Gastrocnemius medialis (tissue), 4 donors: ENCODE measurements at regions not wholly inside any gene's neighbourhood (a gene's known extent, or its start where the extent isn't known, plus 50 kb on each side); places are given as distances from the start of the nearest gene placed in this dataset.

Experiments
- POLR2A ChIP-seq, 2 donors: fragments of 450-650 bp; IDR thresholded peaks; one replicate each; pipeline ENCODE4 v1.6.1; 2017; ENCODE audit warnings: antibody characterized with exemption in 2 of 2, mild to moderate bottlenecking in 2 of 2, moderate library complexity in 2 of 2
- TF ChIP-seq, protein P1 (sequence below), 5 experiments: fragments of 450-650 bp in 3 of 5; fragments of 200-600 bp in 2 of 5; sonication (generic) in 2 of 5; IDR thresholded peaks in 4 of 5; conservative IDR thresholded peaks in 1 of 5; 1 replicate in 4 of 5; 2 replicates in 1 of 5; pipeline ENCODE4 v1.5.1; 2016 to 2019; ENCODE audit warnings: antibody characterized with exemption in 5 of 5, mild to moderate bottlenecking in 3 of 5, moderate library complexity in 3 of 5

GRCh38 chr20:22836211-22836610 is 198.9 kb upstream of the SSTR4 start:
- TF ChIP-seq, protein P1, sequence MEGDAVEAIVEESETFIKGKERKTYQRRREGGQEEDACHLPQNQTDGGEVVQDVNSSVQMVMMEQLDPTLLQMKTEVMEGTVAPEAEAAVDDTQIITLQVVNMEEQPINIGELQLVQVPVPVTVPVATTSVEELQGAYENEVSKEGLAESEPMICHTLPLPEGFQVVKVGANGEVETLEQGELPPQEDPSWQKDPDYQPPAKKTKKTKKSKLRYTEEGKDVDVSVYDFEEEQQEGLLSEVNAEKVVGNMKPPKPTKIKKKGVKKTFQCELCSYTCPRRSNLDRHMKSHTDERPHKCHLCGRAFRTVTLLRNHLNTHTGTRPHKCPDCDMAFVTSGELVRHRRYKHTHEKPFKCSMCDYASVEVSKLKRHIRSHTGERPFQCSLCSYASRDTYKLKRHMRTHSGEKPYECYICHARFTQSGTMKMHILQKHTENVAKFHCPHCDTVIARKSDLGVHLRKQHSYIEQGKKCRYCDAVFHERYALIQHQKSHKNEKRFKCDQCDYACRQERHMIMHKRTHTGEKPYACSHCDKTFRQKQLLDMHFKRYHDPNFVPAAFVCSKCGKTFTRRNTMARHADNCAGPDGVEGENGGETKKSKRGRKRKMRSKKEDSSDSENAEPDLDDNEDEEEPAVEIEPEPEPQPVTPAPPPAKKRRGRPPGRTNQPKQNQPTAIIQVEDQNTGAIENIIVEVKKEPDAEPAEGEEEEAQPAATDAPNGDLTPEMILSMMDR (IDR thresholded peaks at IDR 0.05 in 4 of 5, conservative IDR thresholded peaks at IDR 0.05 in 1 of 5) = no peak
- TF ChIP-seq POLR2A (IDR thresholded peaks at IDR 0.05) = no peak
